PC-3 (cell line): ENCODE measurements at regions not wholly inside any gene's neighbourhood (a gene's known extent, or its start where the extent isn't known, plus 50 kb on each side); places are given as distances from the start of the nearest gene placed in this dataset.

ENCODE experiments used
- ATAC-seq: fragments of 200-7000 bp; cut with Tn5 transposase; 2 replicates; pipeline ENCODE4 v1.9.1; 2020; ENCODE audit warnings: mild to moderate bottlenecking, moderate library complexity
- BruUV-seq: library from RNA; stranded (reverse); fragments of 400-500 nt; replicated peaks from 2 replicates; lab custom pipeline; 2021; lab: Mats Ljungman, UMichigan
- CTCF ChIA-PET: fragments of 300-600 bp; sonication (Branson Sonifier 250); formaldehyde crosslinking; loops from one replicate; lab custom pipeline; 2022; ENCODE audit warnings: antibody characterized with exemption; lab: Charles Lee
- POLR2A ChIA-PET: fragments of 300-600 bp; sonication (Branson Sonifier 250); formaldehyde crosslinking; loops from one replicate; lab custom pipeline; 2022; ENCODE audit warnings: antibody characterized with exemption; ENCODE audit not compliant: unreplicated experiment; lab: Charles Lee
- DNase-seq: peaks from one replicate; pipeline ENCODE4 v3.0.0-alpha.2; 2015
- H2AFZ ChIP-seq: fragments of 300-600 bp; sonication (generic); 2 replicates; pipeline ENCODE4 v1.6.0; 2016; ENCODE audit warnings: antibody characterized with exemption, low read length
- H3F3A ChIP-seq: fragments of 300-600 bp; sonication (generic); one replicate; pipeline ENCODE4 v1.6.0; 2017; ENCODE audit warnings: antibody characterized with exemption, low read length, control low read depth, mild to moderate bottlenecking; ENCODE audit not compliant: unreplicated experiment
- H3K27ac ChIP-seq: fragments of 300-600 bp; sonication (generic); 2 replicates; pipeline ENCODE4 v1.5.1; 2016; ENCODE audit warnings: mild to moderate bottlenecking, low read length
- H3K27me3 ChIP-seq: fragments of 300-600 bp; sonication (generic); 2 replicates; pipeline ENCODE4 v1.6.1; 2016; ENCODE audit warnings: low read length, mixed read lengths
- H3K36me3 ChIP-seq: fragments of 300-600 bp; sonication (generic); 2 replicates; pipeline ENCODE4 v1.6.1; 2016; ENCODE audit warnings: low read depth, mixed run types, low read length, mixed read lengths
- H3K4me1 ChIP-seq: fragments of 300-600 bp; sonication (generic); 2 replicates; pipeline ENCODE4 v1.5.1; 2016; ENCODE audit warnings: low read length; ENCODE audit not compliant: insufficient read depth
- H3K4me2 ChIP-seq: fragments of 300-600 bp; sonication (generic); 2 replicates; pipeline ENCODE4 v1.6.0; 2016; ENCODE audit warnings: low read length
- H3K4me3 ChIP-seq: fragments of 300-600 bp; sonication (generic); 2 replicates; pipeline ENCODE4 v1.5.1; 2016; ENCODE audit warnings: mild to moderate bottlenecking, low read length, mixed read lengths
- H3K79me2 ChIP-seq: fragments of 300-600 bp; sonication (generic); 2 replicates; pipeline ENCODE4 v1.6.1; 2017; ENCODE audit warnings: low read length, mixed read lengths
- H3K9ac ChIP-seq: fragments of 300-600 bp; sonication (generic); 2 replicates; pipeline ENCODE4 v1.6.0; 2016; ENCODE audit warnings: mild to moderate bottlenecking, low read length
- H3K9me2 ChIP-seq: fragments of 300-600 bp; sonication (generic); replicated peaks from 2 replicates; pipeline ENCODE4 v1.6.1; 2016; ENCODE audit warnings: mixed run types, low read length, mixed read lengths
- H3K9me3 ChIP-seq: fragments of 300-600 bp; sonication (generic); 2 replicates; pipeline ENCODE4 v1.6.1; 2016; ENCODE audit warnings: low read length, mixed read lengths
- H4K20me1 ChIP-seq: fragments of 300-600 bp; sonication (generic); 2 replicates; pipeline ENCODE4 v1.6.1; 2016; ENCODE audit warnings: low read length, mixed read lengths
- EZH2 ChIP-seq: fragments of 300-600 bp; sonication (generic); IDR thresholded peaks from one replicate; pipeline ENCODE4 v1.6.1; 2017; ENCODE audit warnings: antibody characterized with exemption, mild to moderate bottlenecking, low read length; ENCODE audit not compliant: unreplicated experiment
- EZH2phosphoT487 ChIP-seq: fragments of 300-600 bp; sonication (generic); IDR thresholded peaks from 2 replicates; pipeline ENCODE4 v1.6.1; 2018; ENCODE audit warnings: mild to moderate bottlenecking, antibody characterized with exemption, low read length, borderline replicate concordance
- intact Hi-C: fragments of 100-400 bp; cut with micrococcal nuclease; formaldehyde crosslinking; loops from 2 replicates; pipeline ENCODE4 v1.9.0; 2023
- TF ChIP-seq, protein P1 (sequence below): fragments of 300-600 bp; sonication (generic); conservative IDR thresholded peaks from 2 replicates; pipeline ENCODE4 v1.5.1; 2017; ENCODE audit warnings: antibody characterized with exemption, low read depth, mild to moderate bottlenecking, low read length

GRCh38 chr20:4453359-4453758, 204.3 kb upstream of the ADRA1D start:
- Histone ChIP-seq H3F3A (peaks cover 16% of the 10 kb centered on the region), H3K36me3 (no peaks in the 10 kb centered on the region), H3K27ac (no peak overlapping the region), H2AFZ (no peak overlapping the region), H3K9me2 (no peaks in the 10 kb centered on the region), H3K79me2 (no peaks in the 10 kb centered on the region), H4K20me1 (no peaks in the 10 kb centered on the region), H3K4me2 (no peak overlapping the region), H3K4me1 (peaks cover 39% of the 10 kb centered on the region), H3K4me3 (no peak overlapping the region), H3K27me3 (no peaks in the 10 kb centered on the region), H3K9ac (no peak overlapping the region), H3K9me3 (no peaks in the 10 kb centered on the region)
- TF ChIP-seq EZH2phosphoT487 (no peak), EZH2 (no peak)
- TF ChIP-seq, protein P1, sequence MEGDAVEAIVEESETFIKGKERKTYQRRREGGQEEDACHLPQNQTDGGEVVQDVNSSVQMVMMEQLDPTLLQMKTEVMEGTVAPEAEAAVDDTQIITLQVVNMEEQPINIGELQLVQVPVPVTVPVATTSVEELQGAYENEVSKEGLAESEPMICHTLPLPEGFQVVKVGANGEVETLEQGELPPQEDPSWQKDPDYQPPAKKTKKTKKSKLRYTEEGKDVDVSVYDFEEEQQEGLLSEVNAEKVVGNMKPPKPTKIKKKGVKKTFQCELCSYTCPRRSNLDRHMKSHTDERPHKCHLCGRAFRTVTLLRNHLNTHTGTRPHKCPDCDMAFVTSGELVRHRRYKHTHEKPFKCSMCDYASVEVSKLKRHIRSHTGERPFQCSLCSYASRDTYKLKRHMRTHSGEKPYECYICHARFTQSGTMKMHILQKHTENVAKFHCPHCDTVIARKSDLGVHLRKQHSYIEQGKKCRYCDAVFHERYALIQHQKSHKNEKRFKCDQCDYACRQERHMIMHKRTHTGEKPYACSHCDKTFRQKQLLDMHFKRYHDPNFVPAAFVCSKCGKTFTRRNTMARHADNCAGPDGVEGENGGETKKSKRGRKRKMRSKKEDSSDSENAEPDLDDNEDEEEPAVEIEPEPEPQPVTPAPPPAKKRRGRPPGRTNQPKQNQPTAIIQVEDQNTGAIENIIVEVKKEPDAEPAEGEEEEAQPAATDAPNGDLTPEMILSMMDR, result no peak
- no peak for DNase-seq
- ATAC-seq, result no peak
- BruUV-seq, result no TSS peak
- ChIA-PET POLR2A (no interaction called here), CTCF (no interaction called here)
- intact Hi-C loops, result loop anchor here (5.0 to 10.0 kb wide), 2 partner anchors 71 to 199 kb away; no protein-coding TSS in a partner anchor

DNA sequence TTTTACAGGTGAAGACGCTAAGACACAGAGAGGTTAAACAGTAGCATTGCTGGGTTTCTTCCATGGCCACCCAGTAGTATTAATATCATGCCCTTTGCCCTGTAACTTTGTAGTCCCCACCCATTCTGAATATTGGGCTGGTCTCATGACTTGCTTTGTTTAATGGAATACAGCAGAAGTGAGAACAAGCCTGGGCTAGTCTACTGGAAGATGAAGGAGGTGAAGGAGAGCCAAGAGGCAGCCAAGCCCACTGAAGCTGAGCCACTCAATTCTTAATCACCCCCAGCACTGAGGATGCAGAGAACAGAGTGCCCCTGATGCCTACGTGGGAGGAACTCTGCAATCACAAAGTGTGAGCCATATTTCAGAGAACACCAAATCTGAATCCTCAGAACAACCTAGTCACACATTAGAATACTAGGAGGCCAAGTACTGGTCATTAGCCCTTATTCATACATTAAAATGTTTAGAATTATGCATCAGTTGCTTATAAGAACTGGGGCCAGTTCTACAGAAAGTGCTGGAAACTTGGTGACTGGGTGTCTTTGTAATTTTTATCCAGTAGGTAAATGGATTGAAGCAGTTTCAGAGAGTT, 202.5 kb upstream of the ADRA1D start:
- ATAC-seq (no peak), DNase-seq (no peak)
- Histone ChIP-seq H3K27me3 (no peaks in the 10 kb centered on the region), H3K79me2 (no peaks in the 10 kb centered on the region), H3K4me3 (no peak overlapping the region), H3K27ac (no peak overlapping the region), H3K9me2 (no peaks in the 10 kb centered on the region), H3K9me3 (no peaks in the 10 kb centered on the region), H3K36me3 (no peaks in the 10 kb centered on the region), H3F3A (peaks cover 5% of the 10 kb centered on the region), H2AFZ (no peak overlapping the region), H4K20me1 (no peaks in the 10 kb centered on the region), H3K4me1 (peaks cover 26% of the 10 kb centered on the region), H3K9ac (no peak overlapping the region), H3K4me2 (no peak overlapping the region)
- TF ChIP-seq EZH2 (no peak), EZH2phosphoT487 (no peak)
- TF ChIP-seq, protein P1, result no peak
- no TSS peak for BruUV-seq
- ChIA-PET CTCF (no interaction called here), POLR2A (no interaction called here)
- intact Hi-C loops, result loop anchor here (5.0 to 10.0 kb wide), 2 partner anchors 69 to 197 kb away; no protein-coding TSS in a partner anchor
